ENCODE measurements at regions not wholly inside any gene's neighbourhood (a gene's known extent, or its start where the extent isn't known, plus 50 kb on each side); places are given as distances from the start of the nearest gene placed in this dataset.

DNA sequence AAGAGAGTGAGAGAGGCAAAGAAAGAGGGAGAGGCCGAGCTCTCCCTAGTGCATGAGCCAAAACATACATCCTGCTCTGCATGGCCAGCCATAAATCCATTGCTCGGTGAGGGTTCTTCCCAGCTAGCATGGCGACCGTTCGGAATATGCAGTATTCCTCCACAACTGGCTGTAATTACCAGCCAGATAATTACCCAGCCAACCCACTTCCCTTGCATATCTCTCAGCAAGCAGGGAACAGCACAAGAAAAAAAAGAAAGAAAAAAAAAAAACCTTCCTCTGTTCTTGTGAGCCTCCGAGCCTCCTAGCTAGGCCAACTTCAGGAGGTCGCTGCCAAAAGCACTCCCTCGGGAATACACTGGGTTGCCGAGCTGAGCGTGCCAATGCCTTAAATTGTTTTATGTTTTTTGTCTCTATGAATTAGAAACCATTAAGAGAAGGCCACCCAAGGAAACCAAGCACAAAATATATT, 567.9 kb downstream of the MED13L start (continued):
- TF ChIP-seq, protein P1, sequence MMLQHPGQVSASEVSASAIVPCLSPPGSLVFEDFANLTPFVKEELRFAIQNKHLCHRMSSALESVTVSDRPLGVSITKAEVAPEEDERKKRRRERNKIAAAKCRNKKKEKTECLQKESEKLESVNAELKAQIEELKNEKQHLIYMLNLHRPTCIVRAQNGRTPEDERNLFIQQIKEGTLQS (IDR thresholded peaks at IDR 0.05): no peak
- no peak for TF ChIP-seq FOXA1 (IDR thresholded peaks at IDR 0.05)

DNA sequence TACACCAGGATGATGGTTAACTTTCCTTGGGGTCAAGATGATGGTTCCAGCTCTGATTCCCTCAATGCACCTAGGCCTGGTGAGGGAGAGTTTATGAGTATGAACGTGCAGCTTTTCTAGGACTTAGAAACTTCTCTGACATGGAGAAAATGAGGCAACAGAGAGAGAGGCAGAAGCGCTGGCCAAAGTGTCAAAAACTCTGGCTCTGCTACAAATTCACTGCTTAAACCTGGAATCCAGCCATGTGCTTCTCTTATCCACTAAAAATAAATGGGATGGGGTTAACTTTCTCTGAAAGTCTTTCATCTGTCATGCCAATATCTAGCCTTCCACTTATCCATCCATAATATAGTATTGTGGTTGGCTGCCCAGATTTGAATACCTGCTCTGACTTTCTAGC, 568.7 kb downstream of the MED13L start:
- Histone ChIP-seq H3K27ac (ENCODE audit: low read depth in 1 of 2, low read length in 2 of 2) (no peak overlapping the region), H3K9ac (ENCODE audit: low read depth in 1 of 2, low read length in 2 of 2) (no peak overlapping the region), H3K36me3 (ENCODE audit: control insufficient read depth in 4 of 4, insufficient read depth in 3 of 4, low read depth in 1 of 4, low read length in 3 of 4) (no peaks in the 10 kb centered on the region), H3K4me1 (ENCODE audit: control insufficient read depth in 4 of 4, insufficient read depth in 4 of 4, low read length in 3 of 4) (no peaks in the 10 kb centered on the region), H3K9me3 (ENCODE audit: control insufficient read depth in 4 of 4, low read length in 3 of 4) (peaks cover 0 to 4% (median 1%) of the 10 kb centered on the region in 4 donors), H3K4me3 (ENCODE audit: low read depth in 1 of 3, low read length in 3 of 3) (no peak overlapping the region), H3K27me3 (ENCODE audit: control insufficient read depth in 4 of 4, insufficient read depth in 4 of 4, low read length in 3 of 4) (peaks cover 0 to 3% (median 1%) of the 10 kb centered on the region in 4 donors)
- DNase-seq (ENCODE audit: low spot score): no peak
- WGBS: 64% methylated on average over 2 of the region's 2 CpGs
- TF ChIP-seq JUND (IDR thresholded peaks at IDR 0.05): no peak

- Histone ChIP-seq H3K4me3 (ENCODE audit: low read depth in 1 of 3, low read length in 3 of 3) (no peak overlapping the region), H3K4me1 (ENCODE audit: control insufficient read depth in 4 of 4, insufficient read depth in 4 of 4, low read length in 3 of 4) (no peaks in the 10 kb centered on the region), H3K9me3 (ENCODE audit: control insufficient read depth in 4 of 4, low read length in 3 of 4) (peaks cover 0 to 4% (median 1%) of the 10 kb centered on the region in 4 donors), H3K27ac (ENCODE audit: low read depth in 1 of 2, low read length in 2 of 2) (no peak overlapping the region), H3K36me3 (ENCODE audit: control insufficient read depth in 4 of 4, insufficient read depth in 3 of 4, low read depth in 1 of 4, low read length in 3 of 4) (no peaks in the 10 kb centered on the region), H3K27me3 (ENCODE audit: control insufficient read depth in 4 of 4, insufficient read depth in 4 of 4, low read length in 3 of 4) (peaks cover 0 to 11% (median 0%) of the 10 kb centered on the region in 4 donors), H3K9ac (ENCODE audit: low read depth in 1 of 2, low read length in 2 of 2) (no peak overlapping the region)
- WGBS: 55% methylated on average over 7 of the region's 7 CpGs
- DNase-seq (ENCODE audit: low spot score): no peak
- TF ChIP-seq HNF4A (conservative IDR thresholded peaks at IDR 0.05) (no peak), ZBTB33 (IDR thresholded peaks at IDR 0.05) (no peak), YY1 (IDR thresholded peaks at IDR 0.05) (no peak), JUND (IDR thresholded peaks at IDR 0.05) (no peak), EGR1 (IDR thresholded peaks at IDR 0.05; ENCODE audit: low read depth in 2 of 2) (no peak), GABPA (IDR thresholded peaks at IDR 0.05 in 1 of 2, conservative IDR thresholded peaks at IDR 0.05 in 1 of 2) (no peak), TAF1 (conservative IDR thresholded peaks at IDR 0.05) (no peak), RXRA (IDR thresholded peaks at IDR 0.05) (no peak), RAD21 (IDR thresholded peaks at IDR 0.05) (no peak), FOXA1 (IDR thresholded peaks at IDR 0.05) (no peak), SP1 (IDR thresholded peaks at IDR 0.05) (no peak), NR2F2 (IDR thresholded peaks at IDR 0.05) (no peak)
- TF ChIP-seq, protein P1 (IDR thresholded peaks at IDR 0.05): no peak
- TF ChIP-seq, protein P2, sequence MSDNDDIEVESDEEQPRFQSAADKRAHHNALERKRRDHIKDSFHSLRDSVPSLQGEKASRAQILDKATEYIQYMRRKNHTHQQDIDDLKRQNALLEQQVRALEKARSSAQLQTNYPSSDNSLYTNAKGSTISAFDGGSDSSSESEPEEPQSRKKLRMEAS (IDR thresholded peaks at IDR 0.05): no peak
- TF ChIP-seq, protein P3, sequence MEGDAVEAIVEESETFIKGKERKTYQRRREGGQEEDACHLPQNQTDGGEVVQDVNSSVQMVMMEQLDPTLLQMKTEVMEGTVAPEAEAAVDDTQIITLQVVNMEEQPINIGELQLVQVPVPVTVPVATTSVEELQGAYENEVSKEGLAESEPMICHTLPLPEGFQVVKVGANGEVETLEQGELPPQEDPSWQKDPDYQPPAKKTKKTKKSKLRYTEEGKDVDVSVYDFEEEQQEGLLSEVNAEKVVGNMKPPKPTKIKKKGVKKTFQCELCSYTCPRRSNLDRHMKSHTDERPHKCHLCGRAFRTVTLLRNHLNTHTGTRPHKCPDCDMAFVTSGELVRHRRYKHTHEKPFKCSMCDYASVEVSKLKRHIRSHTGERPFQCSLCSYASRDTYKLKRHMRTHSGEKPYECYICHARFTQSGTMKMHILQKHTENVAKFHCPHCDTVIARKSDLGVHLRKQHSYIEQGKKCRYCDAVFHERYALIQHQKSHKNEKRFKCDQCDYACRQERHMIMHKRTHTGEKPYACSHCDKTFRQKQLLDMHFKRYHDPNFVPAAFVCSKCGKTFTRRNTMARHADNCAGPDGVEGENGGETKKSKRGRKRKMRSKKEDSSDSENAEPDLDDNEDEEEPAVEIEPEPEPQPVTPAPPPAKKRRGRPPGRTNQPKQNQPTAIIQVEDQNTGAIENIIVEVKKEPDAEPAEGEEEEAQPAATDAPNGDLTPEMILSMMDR (IDR thresholded peaks at IDR 0.05; ENCODE audit: low read depth, low read length, missing input control): no peak
- TF ChIP-seq, protein P4, sequence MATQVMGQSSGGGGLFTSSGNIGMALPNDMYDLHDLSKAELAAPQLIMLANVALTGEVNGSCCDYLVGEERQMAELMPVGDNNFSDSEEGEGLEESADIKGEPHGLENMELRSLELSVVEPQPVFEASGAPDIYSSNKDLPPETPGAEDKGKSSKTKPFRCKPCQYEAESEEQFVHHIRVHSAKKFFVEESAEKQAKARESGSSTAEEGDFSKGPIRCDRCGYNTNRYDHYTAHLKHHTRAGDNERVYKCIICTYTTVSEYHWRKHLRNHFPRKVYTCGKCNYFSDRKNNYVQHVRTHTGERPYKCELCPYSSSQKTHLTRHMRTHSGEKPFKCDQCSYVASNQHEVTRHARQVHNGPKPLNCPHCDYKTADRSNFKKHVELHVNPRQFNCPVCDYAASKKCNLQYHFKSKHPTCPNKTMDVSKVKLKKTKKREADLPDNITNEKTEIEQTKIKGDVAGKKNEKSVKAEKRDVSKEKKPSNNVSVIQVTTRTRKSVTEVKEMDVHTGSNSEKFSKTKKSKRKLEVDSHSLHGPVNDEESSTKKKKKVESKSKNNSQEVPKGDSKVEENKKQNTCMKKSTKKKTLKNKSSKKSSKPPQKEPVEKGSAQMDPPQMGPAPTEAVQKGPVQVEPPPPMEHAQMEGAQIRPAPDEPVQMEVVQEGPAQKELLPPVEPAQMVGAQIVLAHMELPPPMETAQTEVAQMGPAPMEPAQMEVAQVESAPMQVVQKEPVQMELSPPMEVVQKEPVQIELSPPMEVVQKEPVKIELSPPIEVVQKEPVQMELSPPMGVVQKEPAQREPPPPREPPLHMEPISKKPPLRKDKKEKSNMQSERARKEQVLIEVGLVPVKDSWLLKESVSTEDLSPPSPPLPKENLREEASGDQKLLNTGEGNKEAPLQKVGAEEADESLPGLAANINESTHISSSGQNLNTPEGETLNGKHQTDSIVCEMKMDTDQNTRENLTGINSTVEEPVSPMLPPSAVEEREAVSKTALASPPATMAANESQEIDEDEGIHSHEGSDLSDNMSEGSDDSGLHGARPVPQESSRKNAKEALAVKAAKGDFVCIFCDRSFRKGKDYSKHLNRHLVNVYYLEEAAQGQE (IDR thresholded peaks at IDR 0.05): no peak
These were observed 576.5 kb downstream of the MED13L start for GRCh38 chr12:115700896-115701465.

Measured in liver (tissue), 8 donors.